HPDE6-E6E7 (cell line): ENCODE measurements at regions not wholly inside any gene's neighbourhood (a gene's known extent, or its start where the extent isn't known, plus 50 kb on each side); places are given as distances from the start of the nearest gene placed in this dataset.
"Not testable (repeated sequence)": the region's sequence is repeated elsewhere in the genome, so short reads cannot be mapped to it uniquely, and the experiment has no call there.

ENCODE experiments used
- DNase-seq: peaks from one replicate; pipeline ENCODE4 v3.0.0; 2011; ENCODE audit warnings: missing footprints; ENCODE audit errors: extremely low spot score

DNA sequence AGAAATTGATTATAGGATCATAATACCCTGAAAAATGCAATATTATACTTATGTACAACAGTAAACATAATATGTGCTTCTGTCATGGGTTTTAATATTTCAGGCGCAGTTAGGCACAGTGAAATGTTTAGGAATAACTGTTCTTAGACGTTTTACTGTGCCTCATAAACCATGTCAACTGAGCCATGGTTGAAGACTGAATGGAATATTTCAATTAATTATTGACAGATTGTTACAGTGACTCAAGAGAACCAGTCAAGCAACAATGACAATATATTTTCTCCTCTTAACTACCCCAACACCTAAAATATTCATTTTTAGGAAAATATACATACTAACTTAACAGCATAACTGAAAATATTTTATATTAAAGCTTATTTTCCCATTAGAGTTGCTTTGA, 852.7 kb upstream of the FRG1 start:
- no peak for DNase-seq

DNA sequence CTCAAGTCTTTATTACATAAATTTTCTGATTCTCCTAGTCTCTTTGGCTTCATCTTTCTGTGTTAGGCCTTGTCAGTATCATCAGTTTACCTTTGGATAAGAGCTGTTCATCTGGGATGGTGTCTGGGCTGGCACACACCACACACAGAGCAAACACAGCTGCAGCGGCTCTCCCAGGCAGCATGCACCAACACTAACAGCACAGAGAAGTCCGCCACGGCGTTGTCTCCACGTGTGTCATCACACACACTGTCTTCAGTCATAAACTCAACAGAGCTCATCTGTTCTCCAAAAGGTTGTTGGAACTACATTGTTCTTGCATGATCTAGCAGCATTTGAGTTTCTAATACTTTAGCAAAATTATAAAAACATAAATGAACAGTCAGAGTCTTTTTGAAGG, 851.9 kb upstream of the FRG1 start:
- no peak for DNase-seq

DNA sequence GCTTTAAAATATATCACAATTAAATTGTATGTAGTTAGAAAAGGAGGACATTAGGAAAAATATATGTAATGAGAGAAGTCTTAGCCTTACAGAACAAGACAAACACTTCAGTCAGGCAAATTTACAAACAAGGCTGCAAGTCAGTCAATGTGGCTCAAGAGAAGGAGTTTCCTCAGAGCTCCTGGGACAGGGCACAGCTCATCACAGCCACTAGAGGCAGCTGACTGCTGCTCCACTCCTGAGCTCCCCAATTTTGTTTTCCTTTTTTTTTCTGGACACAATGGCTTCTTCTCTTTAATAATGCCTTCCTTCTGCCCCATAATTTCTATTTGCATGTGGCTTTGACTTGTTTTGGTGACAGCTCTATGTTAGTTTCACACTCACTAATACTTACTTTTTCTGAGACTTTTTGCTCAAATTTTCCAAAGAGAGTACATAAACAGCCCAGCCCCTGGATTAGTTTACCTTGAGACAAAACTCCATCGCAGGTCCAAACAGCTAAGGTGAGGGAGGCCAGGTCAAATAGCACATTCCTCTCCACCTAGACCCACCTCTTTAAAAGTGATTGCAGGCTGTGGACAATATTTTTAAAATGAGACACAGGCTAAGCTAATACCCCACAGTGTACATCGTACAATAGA, 850.4 kb upstream of the FRG1 start:
- DNase-seq = peak; percentile 53

DNA sequence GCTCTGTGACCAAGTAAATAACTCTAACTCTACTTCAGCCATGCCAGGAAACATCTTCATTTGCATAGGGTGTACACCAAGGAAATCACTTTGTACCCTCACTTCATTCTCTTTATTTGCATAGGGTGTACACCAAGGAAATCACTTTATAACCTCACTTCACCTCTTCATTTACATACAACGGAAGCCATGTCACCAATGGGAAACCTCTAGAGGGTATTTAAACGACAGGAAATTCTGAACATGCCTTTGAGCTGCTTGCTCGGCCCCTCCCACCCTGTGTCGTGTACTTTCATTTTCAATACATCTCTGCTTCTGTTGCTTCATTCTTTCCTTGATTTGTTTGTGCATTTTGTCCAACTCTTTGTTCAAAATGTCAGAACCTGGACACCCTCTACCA, 848.1 kb upstream of the FRG1 start:
- no peak for DNase-seq

GRCh38 chr4:189096108-189096507, 844.6 kb upstream of the FRG1 start:
- DNase-seq = no peak

GRCh38 chr4:189096717-189097116, 844.0 kb upstream of the FRG1 start:
- DNase-seq = no peak

DNA sequence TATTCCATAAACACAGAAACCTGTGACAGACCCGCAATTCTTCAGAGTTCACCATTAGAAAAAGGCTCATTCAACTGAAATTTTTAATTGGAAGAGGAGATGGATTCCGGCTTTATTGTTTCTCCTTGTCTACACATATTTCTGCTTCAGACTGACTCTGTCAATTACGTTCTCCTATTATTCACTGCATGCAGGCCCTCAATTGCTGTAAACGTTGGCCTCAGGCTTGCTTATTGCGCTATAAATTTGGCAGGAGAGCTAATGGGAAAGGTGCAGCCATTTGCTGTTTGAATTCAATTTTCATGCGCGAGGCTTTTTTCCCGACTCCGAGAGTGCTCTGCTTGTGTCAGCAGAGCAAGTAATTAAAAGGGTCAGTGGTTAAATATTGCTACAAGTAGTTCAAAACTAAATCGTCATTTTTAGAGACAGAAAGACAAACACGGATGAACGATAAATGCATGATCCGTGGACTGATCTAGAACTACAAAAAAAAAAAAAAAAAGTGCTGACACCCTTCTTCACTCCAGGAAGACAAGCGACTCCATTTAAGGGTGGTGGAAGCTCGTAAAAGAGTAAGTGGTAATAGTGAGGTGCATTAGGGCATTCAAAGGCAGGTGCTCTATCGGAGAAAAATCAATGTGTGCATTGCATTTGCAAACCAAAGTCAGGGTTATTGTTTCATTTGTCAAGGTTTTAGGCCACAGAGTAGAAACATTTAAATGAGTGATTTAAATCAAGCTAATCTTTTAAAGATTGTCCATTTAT, 841.6 kb upstream of the FRG1 start:
- DNase-seq = no peak

- no peak for DNase-seq
Measured at GRCh38 chr4:189113389-189113888, 827.2 kb upstream of the FRG1 start.

- DNase-seq = no peak
Measured at GRCh38 chr4:189117426-189117825, 823.2 kb upstream of the FRG1 start.

DNA sequence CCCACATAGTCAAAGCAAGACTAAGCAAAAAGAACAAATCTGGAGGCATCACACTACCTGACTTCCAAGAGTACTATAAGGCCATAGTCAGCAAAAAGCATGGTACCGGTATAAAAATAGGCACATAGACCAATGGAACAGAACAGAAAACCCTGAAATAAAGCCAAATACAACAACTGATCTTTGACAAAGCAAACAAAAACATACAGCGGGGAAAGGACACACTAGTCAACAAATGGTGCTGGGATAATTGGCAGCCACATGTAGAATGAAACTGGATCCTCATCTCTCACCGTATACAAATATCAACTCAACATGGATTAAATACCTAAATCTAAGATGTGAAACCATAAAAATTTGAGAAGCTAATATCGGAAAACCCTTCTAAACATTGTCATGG, 819.3 kb upstream of the FRG1 start:
- DNase-seq = no peak

DNA sequence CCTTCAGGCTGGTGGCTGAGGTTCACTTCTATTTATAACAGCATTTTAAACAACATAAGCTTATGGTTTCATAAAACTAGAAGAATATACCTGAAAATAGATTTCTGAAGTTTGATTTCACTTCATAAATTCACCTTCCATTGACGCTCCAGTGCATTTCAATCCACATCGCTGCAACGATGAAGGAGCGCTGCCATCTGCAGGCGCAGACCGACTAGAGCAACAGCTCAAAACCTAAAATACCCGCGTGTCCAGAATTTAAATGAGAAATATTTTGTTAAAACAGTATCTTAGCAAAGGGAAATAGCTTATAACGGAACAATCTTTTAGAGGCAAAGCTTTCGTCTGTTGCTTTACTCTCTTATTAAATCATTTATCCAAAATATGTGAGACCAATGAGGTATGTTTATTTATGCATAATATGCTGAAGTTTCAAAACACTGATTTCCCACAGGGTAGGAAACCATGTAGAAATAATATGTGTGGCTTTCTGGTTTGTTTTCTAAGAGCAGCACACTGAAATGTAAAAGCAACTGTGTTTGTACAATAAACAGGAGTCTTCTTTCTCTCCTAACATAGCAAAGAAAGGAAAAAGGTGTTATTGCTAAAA, 816.4 kb upstream of the FRG1 start:
- peak; percentile 16 for DNase-seq

DNA sequence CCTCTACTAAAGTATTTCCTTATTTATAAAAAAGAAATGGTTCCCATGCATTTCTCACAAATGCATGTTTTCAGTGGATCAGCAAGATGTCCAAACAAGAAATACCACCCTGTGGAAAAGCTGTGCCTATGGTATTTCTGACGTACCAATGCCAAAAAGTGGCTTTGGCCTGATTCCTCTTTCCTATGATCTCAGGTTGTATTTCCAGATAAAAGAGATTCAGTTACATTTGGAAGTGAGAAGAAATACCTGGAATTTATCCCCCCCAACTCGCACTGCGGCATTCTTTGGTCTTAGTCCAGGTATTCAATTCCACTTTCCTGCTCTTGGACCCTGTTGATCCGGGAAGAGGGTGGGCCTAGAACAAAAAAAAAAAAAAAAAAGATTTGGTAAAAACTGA, 815.9 kb upstream of the FRG1 start:
- no peak for DNase-seq

GRCh38 chr4:189126040-189126439, 814.6 kb upstream of the FRG1 start:
- DNase-seq = no peak

- peak; percentile 46 for DNase-seq
Measured at GRCh38 chr4:189128341-189128740, 812.3 kb upstream of the FRG1 start.

DNA sequence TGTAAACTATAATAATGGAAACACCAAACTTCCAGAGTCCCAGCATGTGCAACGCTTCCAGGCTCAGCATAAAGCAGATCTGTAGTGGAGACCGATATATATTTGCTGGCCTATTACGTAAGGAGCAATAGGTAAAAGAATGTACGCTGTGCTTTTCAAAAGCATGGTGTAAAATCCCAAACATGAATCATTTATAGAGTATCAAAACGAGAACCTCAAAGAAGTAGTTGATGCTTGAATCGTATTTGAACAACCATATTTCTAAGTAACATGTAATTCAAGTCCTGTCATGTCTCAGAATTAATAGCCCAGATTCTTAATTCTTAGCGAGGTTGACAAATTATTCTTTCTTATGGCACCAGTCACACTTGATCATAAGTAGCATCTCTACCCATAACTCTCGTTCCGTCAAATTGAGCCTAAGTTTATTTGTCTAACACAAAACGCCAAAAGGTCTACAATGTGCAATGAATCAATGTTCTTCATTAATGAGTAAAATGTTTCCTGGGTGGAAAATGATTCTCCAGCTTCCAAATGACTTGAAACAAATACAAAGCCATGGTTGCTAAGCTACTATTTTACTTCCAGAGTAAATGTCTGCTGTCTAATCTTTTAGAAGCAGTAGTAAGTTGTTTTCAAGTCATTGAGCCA, 811.5 kb upstream of the FRG1 start:
- DNase-seq = no peak

GRCh38 chr4:189131118-189131517, 809.6 kb upstream of the FRG1 start:
- DNase-seq = no peak

DNA sequence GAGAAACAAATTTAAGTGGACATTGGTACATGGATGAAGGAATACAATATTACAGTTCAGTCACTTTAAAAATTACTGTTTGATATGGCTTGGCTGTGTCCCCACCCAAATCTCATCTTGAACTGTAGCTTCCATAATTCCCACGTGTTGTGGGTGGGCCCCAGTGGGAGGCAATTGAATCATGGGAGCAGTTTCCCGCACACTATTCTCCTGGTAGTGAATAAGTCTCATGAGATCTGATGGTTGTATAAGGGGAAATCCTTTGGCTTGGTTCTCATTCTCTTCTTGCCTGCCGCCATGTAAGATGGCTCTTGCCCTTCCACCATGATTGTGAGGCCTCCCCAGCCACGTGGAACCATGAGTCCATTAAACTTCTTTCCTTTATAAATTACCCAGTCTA, 804.2 kb upstream of the FRG1 start:
- no peak for DNase-seq

- peak; percentile 88 for DNase-seq
Measured at GRCh38 chr4:189143263-189143952, 797.3 kb upstream of the FRG1 start.

DNA sequence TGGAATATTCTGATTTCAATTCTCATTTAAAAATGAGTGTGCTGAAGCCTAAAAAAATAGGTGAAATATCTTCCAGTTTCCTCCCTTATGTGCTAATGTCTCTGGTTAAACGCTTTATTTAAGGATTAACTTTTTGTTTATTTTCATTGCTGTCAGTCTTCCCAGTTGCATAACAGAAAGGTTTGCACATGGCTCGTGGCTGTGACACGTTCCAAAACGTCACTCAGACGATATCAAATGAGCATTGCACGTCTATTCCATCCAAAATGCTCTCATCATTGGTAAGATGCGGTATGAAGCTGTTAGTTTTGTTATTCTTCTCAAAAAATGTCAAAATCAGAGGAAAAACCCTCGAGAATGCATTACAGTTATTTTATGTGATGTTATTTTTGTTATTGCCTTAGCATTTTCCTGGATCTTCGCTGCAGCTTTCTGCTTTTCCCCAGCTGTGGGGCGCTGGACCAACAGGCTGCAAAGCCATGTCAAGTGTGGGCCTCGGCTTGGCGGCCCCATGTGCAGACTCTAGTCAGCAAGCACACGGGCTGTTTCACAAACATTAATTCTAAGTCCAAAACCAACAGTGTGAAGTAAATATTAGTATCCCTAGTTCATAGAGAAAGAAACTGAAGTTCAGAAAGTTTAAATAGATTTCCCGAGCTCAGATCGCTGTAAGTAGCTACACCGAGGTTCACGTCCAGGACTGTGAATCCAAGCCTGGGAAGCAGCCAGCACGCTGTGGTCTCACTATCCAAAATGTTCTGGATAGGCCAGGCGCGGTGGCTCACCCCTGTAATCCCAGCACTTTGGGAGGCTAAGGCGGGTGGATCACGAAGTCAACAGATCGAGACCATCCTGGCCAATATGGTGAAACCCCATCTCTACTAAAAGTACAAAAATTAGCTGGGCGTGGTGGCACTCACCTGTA, 793.4 kb upstream of the FRG1 start:
- DNase-seq = no peak

DNA sequence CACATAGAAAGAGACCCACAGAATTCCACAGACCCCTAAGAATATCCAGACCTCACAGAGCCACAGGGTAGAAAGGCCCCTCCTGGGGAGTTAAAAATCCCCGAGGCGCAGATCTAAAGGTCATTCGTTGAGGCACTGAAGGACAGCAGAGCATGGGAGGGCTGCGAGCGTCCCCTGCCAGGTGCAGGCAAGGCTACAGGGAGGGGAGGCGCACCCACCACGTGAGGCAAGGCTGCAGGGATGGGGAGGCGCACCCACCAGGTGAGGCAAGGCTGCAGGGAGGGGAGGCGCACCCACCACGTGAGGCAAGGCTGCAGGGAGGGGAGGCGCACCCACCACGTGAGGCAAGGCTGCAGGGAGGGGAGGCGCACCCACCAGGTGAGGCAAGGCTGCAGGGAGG, 785.6 kb upstream of the FRG1 start:
- DNase-seq = not testable (repeated sequence)
